Right kidney (tissue), 1 donor: ENCODE measurements at regions not wholly inside any gene's neighbourhood (a gene's known extent, or its start where the extent isn't known, plus 50 kb on each side); places are given as distances from the start of the nearest gene placed in this dataset.
"Not testable (repeated sequence)": the region's sequence is repeated elsewhere in the genome, so short reads cannot be mapped to it uniquely, and the experiment has no call there.

Source experiments
- DNase-seq: peaks from one replicate; pipeline ENCODE4 v3.0.0-alpha.2; 2016

GRCh38 chr18:78423811-78424210 is 555.8 kb upstream of the SALL3 start:
- no peak for DNase-seq

- DNase-seq: no peak
Observed at GRCh38 chr18:78424403-78425018, 555.1 kb upstream of the SALL3 start.

GRCh38 chr18:78425019-78425412 is 554.6 kb upstream of the SALL3 start:
- DNase-seq: no peak

- no peak for DNase-seq
Observed at GRCh38 chr18:78427081-78427480, 552.5 kb upstream of the SALL3 start.

GRCh38 chr18:78429127-78430108 is 550.2 kb upstream of the SALL3 start:
- no peak for DNase-seq

GRCh38 chr18:78430131-78430758 is 549.4 kb upstream of the SALL3 start:
- DNase-seq: no peak

GRCh38 chr18:78431606-78432005 is 548.0 kb upstream of the SALL3 start:
- DNase-seq: no peak

- no peak for DNase-seq
Observed at GRCh38 chr18:78433562-78433961, 546.1 kb upstream of the SALL3 start.

GRCh38 chr18:78436110-78436509 is 543.5 kb upstream of the SALL3 start:
- DNase-seq: no peak

- not testable (repeated sequence) for DNase-seq
Observed at GRCh38 chr18:78438235-78438634, 541.4 kb upstream of the SALL3 start.

GRCh38 chr18:78445880-78446279 is 533.7 kb upstream of the SALL3 start:
- no peak for DNase-seq

GRCh38 chr18:78447211-78447610 is 532.4 kb upstream of the SALL3 start:
- no peak for DNase-seq

GRCh38 chr18:78448106-78448505 is 531.5 kb upstream of the SALL3 start:
- DNase-seq: no peak

GRCh38 chr18:78448591-78448990 is 531.0 kb upstream of the SALL3 start:
- no peak for DNase-seq

GRCh38 chr18:78454221-78454620 is 525.4 kb upstream of the SALL3 start:
- DNase-seq: no peak

- DNase-seq: no peak
Observed at GRCh38 chr18:78455386-78455785, 524.2 kb upstream of the SALL3 start.

- no peak for DNase-seq
Observed at GRCh38 chr18:78457011-78457410, 522.6 kb upstream of the SALL3 start.

- DNase-seq: no peak
Observed at GRCh38 chr18:78457731-78458130, 521.9 kb upstream of the SALL3 start.

- DNase-seq: no peak
Observed at GRCh38 chr18:78458356-78458755, 521.3 kb upstream of the SALL3 start.

- no peak for DNase-seq
Observed at GRCh38 chr18:78459668-78460067, 520.0 kb upstream of the SALL3 start.

- no peak for DNase-seq
Observed at GRCh38 chr18:78460558-78460957, 519.1 kb upstream of the SALL3 start.

- DNase-seq: no peak
Observed at GRCh38 chr18:78473563-78473962, 506.1 kb upstream of the SALL3 start.

GRCh38 chr18:78477840-78478239 is 501.8 kb upstream of the SALL3 start:
- DNase-seq: no peak
